ENCODE measurements at regions not wholly inside any gene's neighbourhood (a gene's known extent, or its start where the extent isn't known, plus 50 kb on each side); places are given as distances from the start of the nearest gene placed in this dataset.

- TF ChIP-seq CTCF (IDR thresholded peaks at IDR 0.05): no peak
- ATAC-seq (ENCODE audit: low FRiP score) (no peak), DNase-seq (ENCODE audit: low spot score) (no peak)
These were observed 225.1 kb downstream of the UACA start for GRCh38 chr15:70538278-70538677.

- DNase-seq (ENCODE audit: low spot score) (no peak), ATAC-seq (ENCODE audit: low FRiP score) (no peak)
- no peak for TF ChIP-seq CTCF (IDR thresholded peaks at IDR 0.05)
These were observed 227.4 kb downstream of the UACA start for GRCh38 chr15:70535955-70536338.

- DNase-seq (ENCODE audit: low spot score) (no peak), ATAC-seq (ENCODE audit: low FRiP score) (no peak)
- TF ChIP-seq CTCF (IDR thresholded peaks at IDR 0.05): no peak
These were observed 228.0 kb downstream of the UACA start for GRCh38 chr15:70535071-70535954.

GRCh38 chr15:70533931-70534742, 229.2 kb downstream of the UACA start:
- DNase-seq (ENCODE audit: low spot score): no peak
- no peak for ATAC-seq (ENCODE audit: low FRiP score)
- TF ChIP-seq CTCF (IDR thresholded peaks at IDR 0.05): no peak

- ATAC-seq (ENCODE audit: low FRiP score) (no peak), DNase-seq (ENCODE audit: low spot score) (no peak)
- TF ChIP-seq CTCF (IDR thresholded peaks at IDR 0.05): no peak
These were observed 230.7 kb downstream of the UACA start for GRCh38 chr15:70532531-70533186.

GRCh38 chr15:70531576-70531975, 231.8 kb downstream of the UACA start:
- no peak for DNase-seq (ENCODE audit: low spot score)
- TF ChIP-seq CTCF (IDR thresholded peaks at IDR 0.05): no peak
- no peak for ATAC-seq (ENCODE audit: low FRiP score)
